ENCODE measurements at regions not wholly inside any gene's neighbourhood (a gene's known extent, or its start where the extent isn't known, plus 50 kb on each side); places are given as distances from the start of the nearest gene placed in this dataset.

DNA sequence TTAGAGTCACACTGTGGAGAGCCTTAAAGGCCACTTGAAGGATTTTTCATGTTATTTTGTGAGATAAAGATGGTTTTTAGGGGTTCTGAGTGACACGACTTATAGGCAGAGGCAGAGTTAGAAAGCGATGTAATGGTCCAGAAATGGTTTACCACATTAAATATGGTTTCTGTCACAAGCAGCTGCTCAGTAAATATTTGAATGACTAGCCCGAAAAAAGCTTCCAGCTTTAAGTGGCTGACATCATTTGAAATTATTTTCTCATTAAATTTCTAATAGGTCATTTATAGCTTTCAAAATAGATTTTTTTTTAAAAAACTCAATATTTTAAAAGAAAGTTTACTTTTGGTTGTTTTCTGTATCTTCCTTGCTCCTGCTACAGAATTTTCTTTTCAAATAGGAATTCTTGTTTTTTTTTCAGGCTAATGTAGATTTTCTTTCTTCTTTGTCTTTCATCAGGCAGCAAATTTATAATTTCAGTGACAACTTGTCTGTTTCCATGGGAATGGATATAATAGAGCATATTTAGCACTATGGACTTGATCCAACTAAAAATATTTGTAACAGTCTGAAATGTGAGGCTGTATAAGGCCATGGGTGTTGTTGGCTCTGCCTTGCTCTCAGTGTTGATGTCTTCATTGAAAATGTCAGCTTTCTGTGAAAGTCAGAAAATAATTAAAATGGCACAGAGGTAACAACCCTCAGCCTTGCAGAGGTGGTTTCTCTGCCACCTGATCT lies 700.0 kb downstream of the TMTC2 start:
- H3K18ac ChIP-seq (ENCODE audit: low read depth, low read length): no peak overlapping the region
- H2BK15ac ChIP-seq (ENCODE audit: low read depth, low read length): no peak overlapping the region
- no peak overlapping the region for H2AFZ ChIP-seq (replicated peaks; ENCODE audit: low read length, poor library complexity)
- H3K4me1 ChIP-seq (ENCODE audit: control insufficient read depth, insufficient read depth, low read length): no peaks in the 10 kb centered on the region
- H3K79me1 ChIP-seq (ENCODE audit: low read depth in 1 of 2, low read length in 2 of 2): no peaks in the 10 kb centered on the region
- H3K23ac ChIP-seq (ENCODE audit: low read depth, low read length): no peak overlapping the region
- no peak overlapping the region for H2BK120ac ChIP-seq (ENCODE audit: low read depth, low read length)
- H3K9me1 ChIP-seq (ENCODE audit: insufficient read depth, low read length): no peaks in the 10 kb centered on the region
- no peak overlapping the region for H3K4me2 ChIP-seq (ENCODE audit: low read depth, low read length)
- H3K4me3 ChIP-seq (ENCODE audit: insufficient read depth, low read depth, low read length): no peak overlapping the region
- H3K27me3 ChIP-seq (ENCODE audit: control insufficient read depth, insufficient read depth, low read length): no peaks in the 10 kb centered on the region
- H3K27ac ChIP-seq (ENCODE audit: insufficient read depth, low read length): no peak overlapping the region
- POLR2A ChIA-PET (ENCODE audit: unreplicated experiment): no interaction called here
- no peak for TF ChIP-seq MAZ (IDR thresholded peaks at IDR 0.05; ENCODE audit: borderline replicate concordance, low read depth, low read length)
- no peak for TF ChIP-seq CHD1 (IDR thresholded peaks at IDR 0.05; ENCODE audit: low read depth, low read length)
- TF ChIP-seq, protein P1, sequence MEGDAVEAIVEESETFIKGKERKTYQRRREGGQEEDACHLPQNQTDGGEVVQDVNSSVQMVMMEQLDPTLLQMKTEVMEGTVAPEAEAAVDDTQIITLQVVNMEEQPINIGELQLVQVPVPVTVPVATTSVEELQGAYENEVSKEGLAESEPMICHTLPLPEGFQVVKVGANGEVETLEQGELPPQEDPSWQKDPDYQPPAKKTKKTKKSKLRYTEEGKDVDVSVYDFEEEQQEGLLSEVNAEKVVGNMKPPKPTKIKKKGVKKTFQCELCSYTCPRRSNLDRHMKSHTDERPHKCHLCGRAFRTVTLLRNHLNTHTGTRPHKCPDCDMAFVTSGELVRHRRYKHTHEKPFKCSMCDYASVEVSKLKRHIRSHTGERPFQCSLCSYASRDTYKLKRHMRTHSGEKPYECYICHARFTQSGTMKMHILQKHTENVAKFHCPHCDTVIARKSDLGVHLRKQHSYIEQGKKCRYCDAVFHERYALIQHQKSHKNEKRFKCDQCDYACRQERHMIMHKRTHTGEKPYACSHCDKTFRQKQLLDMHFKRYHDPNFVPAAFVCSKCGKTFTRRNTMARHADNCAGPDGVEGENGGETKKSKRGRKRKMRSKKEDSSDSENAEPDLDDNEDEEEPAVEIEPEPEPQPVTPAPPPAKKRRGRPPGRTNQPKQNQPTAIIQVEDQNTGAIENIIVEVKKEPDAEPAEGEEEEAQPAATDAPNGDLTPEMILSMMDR (conservative IDR thresholded peaks at IDR 0.05; ENCODE audit: low read depth, low read length): no peak
- TF ChIP-seq RCOR1 (IDR thresholded peaks at IDR 0.05; ENCODE audit: insufficient replicate concordance, low read length): no peak
- TF ChIP-seq POLR2A (IDR thresholded peaks at IDR 0.05; ENCODE audit: low read depth, low read length): no peak
- TF ChIP-seq NFE2L2 (IDR thresholded peaks at IDR 0.05; ENCODE audit: low read depth, low read length): no peak
- TF ChIP-seq, protein P2, sequence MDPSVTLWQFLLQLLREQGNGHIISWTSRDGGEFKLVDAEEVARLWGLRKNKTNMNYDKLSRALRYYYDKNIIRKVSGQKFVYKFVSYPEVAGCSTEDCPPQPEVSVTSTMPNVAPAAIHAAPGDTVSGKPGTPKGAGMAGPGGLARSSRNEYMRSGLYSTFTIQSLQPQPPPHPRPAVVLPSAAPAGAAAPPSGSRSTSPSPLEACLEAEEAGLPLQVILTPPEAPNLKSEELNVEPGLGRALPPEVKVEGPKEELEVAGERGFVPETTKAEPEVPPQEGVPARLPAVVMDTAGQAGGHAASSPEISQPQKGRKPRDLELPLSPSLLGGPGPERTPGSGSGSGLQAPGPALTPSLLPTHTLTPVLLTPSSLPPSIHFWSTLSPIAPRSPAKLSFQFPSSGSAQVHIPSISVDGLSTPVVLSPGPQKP (IDR thresholded peaks at IDR 0.05; ENCODE audit: borderline replicate concordance, low read depth, low read length): no peak
- TF ChIP-seq FOS (IDR thresholded peaks at IDR 0.05; ENCODE audit: low read depth, low read length): no peak
- TF ChIP-seq CEBPB (IDR thresholded peaks at IDR 0.05; ENCODE audit: low read depth, low read length): no peak
- no peak for TF ChIP-seq MAFK (IDR thresholded peaks at IDR 0.05; ENCODE audit: low read depth, low read length)
- TF ChIP-seq SMC3 (IDR thresholded peaks at IDR 0.05; ENCODE audit: low read depth, low read length): no peak
- no peak for TF ChIP-seq BHLHE40 (IDR thresholded peaks at IDR 0.05; ENCODE audit: low read depth, low read length)
- TF ChIP-seq MXI1 (IDR thresholded peaks at IDR 0.05; ENCODE audit: borderline replicate concordance, low read depth, low read length): no peak
- TF ChIP-seq, protein P3, sequence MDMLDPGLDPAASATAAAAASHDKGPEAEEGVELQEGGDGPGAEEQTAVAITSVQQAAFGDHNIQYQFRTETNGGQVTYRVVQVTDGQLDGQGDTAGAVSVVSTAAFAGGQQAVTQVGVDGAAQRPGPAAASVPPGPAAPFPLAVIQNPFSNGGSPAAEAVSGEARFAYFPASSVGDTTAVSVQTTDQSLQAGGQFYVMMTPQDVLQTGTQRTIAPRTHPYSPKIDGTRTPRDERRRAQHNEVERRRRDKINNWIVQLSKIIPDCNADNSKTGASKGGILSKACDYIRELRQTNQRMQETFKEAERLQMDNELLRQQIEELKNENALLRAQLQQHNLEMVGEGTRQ (IDR thresholded peaks at IDR 0.05; ENCODE audit: low read depth, low read length): no peak
- TF ChIP-seq RFX5 (IDR thresholded peaks at IDR 0.05; ENCODE audit: low read depth, low read length): no peak
- TF ChIP-seq RAD21 (IDR thresholded peaks at IDR 0.05; ENCODE audit: low read length): no peak
- H3K14ac ChIP-seq (replicated peaks; ENCODE audit: low read depth, low read length): no peak overlapping the region
- H2AK5ac ChIP-seq (ENCODE audit: low read depth, low read length): no peak overlapping the region
- no peak for ATAC-seq (ENCODE audit: low read depth)
- H2BK20ac ChIP-seq (ENCODE audit: low read depth, low read length): no peak overlapping the region
- no peaks in the 10 kb centered on the region; the same call in 1 of the 2 replicates for H3K9me3 ChIP-seq (ENCODE audit: control insufficient read depth, insufficient read depth, low read length)
- intact Hi-C loops (cut with micrococcal nuclease): no loop called here
- no peak overlapping the region for H2AK9ac ChIP-seq (replicated peaks; ENCODE audit: low read depth, low read length, poor library complexity)
- no peak overlapping the region for H3K9ac ChIP-seq (ENCODE audit: low read depth, low read length)
- no peak overlapping the region for H4K91ac ChIP-seq (ENCODE audit: insufficient read depth, low read depth, low read length)
- no peaks in the 10 kb centered on the region for H3K36me3 ChIP-seq (ENCODE audit: control insufficient read depth, insufficient read depth, low read length)
- WGBS, 2 experiments (ENCODE audit: extremely low coverage in 2 of 2, insufficient read length in 1 of 2): no CpG with 5 or more reads among the region's 3 CpGs
- H3K4ac ChIP-seq (ENCODE audit: low read depth, low read length): no peak overlapping the region
- no peak overlapping the region for H4K5ac ChIP-seq (ENCODE audit: low read depth, low read length)
- in situ Hi-C loops (cut with MboI; ENCODE audit: low sequenced_read_pairs): no loop called here
- H4K8ac ChIP-seq (ENCODE audit: low read depth in 2 of 2, low read length in 2 of 2): no peak overlapping the region
- DNase-seq: no peak
- no peak overlapping the region for H3K56ac ChIP-seq (ENCODE audit: extremely low read depth, insufficient read depth, low read length)
- no peaks in the 10 kb centered on the region for H4K20me1 ChIP-seq (ENCODE audit: insufficient read depth, low read length)
- H2BK5ac ChIP-seq (ENCODE audit: low read depth, low read length, poor library complexity, severe bottlenecking): no peak overlapping the region
- dilution Hi-C loops (cut with HindIII; ENCODE audit: low sequenced_read_pairs, unreplicated experiment): no loop called here
- BruUV-seq (replicated peaks): no TSS peak
- CTCF ChIA-PET: interaction anchor here (1.6 kb wide), 1 partner anchor 13 kb away, joined by 3 read pairs; no protein-coding TSS in a partner anchor

All from IMR-90 (cell line).